DND-41 (cell line): ENCODE measurements at regions not wholly inside any gene's neighbourhood (a gene's known extent, or its start where the extent isn't known, plus 50 kb on each side); places are given as distances from the start of the nearest gene placed in this dataset.

ENCODE experiments used
- ATAC-seq: fragments of 200-7000 bp; cut with Tn5 transposase; 3 replicates; pipeline ENCODE4 v1.9.1; 2021; ENCODE audit warnings: low read depth; ENCODE audit not compliant: insufficient read depth
- DNase-seq: peaks from one replicate; pipeline ENCODE4 v3.0.0-alpha.2; 2020
- H2AFZ ChIP-seq: 2 replicates; pipeline ENCODE4 v1.6.0; 2012; ENCODE audit warnings: low read depth, low read length
- H3K27ac ChIP-seq: 2 replicates; pipeline ENCODE4 v1.5.1; 2012; ENCODE audit warnings: low read length, inconsistent platforms
- H3K27me3 ChIP-seq: fragments of 200-600 bp; sonication (generic); 2 replicates; pipeline ENCODE4 v1.6.0; 2012; ENCODE audit warnings: low read length, mild to moderate bottlenecking, inconsistent platforms; ENCODE audit not compliant: insufficient read depth, poor library complexity
- H3K36me3 ChIP-seq: 2 replicates; pipeline ENCODE4 v1.5.1; 2012; ENCODE audit warnings: low read length, inconsistent platforms; ENCODE audit not compliant: insufficient read depth
- H3K4me1 ChIP-seq: 2 replicates; pipeline ENCODE4 v1.5.1; 2012; ENCODE audit warnings: mild to moderate bottlenecking, low read length; ENCODE audit not compliant: insufficient read depth
- H3K4me2 ChIP-seq: 2 replicates; pipeline ENCODE4 v1.6.0; 2012; ENCODE audit warnings: mild to moderate bottlenecking, moderate library complexity, low read length, inconsistent platforms; ENCODE audit not compliant: insufficient read depth
- H3K4me3 ChIP-seq, 2 experiments: fragments of 200-600 bp in 1 of 2; shearing (Covaris generic) in 1 of 2; 2 replicates each; pipeline ENCODE4 v1.5.1; 2012 to 2016; ENCODE audit warnings: inconsistent platforms in 2 of 2, low read length in 2 of 2, mild to moderate bottlenecking in 2 of 2, low read depth in 1 of 2, moderate library complexity in 1 of 2
- H3K79me2 ChIP-seq: 2 replicates; pipeline ENCODE4 v1.6.0; 2012; ENCODE audit warnings: low read length, inconsistent platforms; ENCODE audit not compliant: insufficient read depth
- H3K9ac ChIP-seq: 2 replicates; pipeline ENCODE4 v1.6.0; 2012; ENCODE audit warnings: low read depth, mild to moderate bottlenecking, inconsistent platforms, low read length, moderate library complexity
- H3K9me3 ChIP-seq: 2 replicates; pipeline ENCODE4 v1.5.1; 2012; ENCODE audit warnings: low read length, moderate library complexity, mild to moderate bottlenecking, inconsistent platforms; ENCODE audit not compliant: insufficient read depth, severe bottlenecking
- H4K20me1 ChIP-seq: 2 replicates; pipeline ENCODE4 v1.6.0; 2012; ENCODE audit warnings: low read length; ENCODE audit not compliant: insufficient read depth
- EZH2 ChIP-seq: IDR thresholded peaks from 3 replicates; pipeline ENCODE4 v1.6.1; 2012; ENCODE audit warnings: borderline replicate concordance, low read depth, mild to moderate bottlenecking, moderate library complexity, low read length, inconsistent platforms; ENCODE audit not compliant: severe bottlenecking
- TF ChIP-seq, protein P1 (sequence below): IDR thresholded peaks from 2 replicates; pipeline ENCODE4 v1.5.1; 2012; ENCODE audit warnings: borderline replicate concordance, low read length, moderate library complexity, mild to moderate bottlenecking; ENCODE audit not compliant: poor library complexity, severe bottlenecking; ENCODE audit errors: extremely low read depth

- H3K4me2 ChIP-seq: no peak overlapping the region
- no peak overlapping the region for H3K27ac ChIP-seq
- H3K4me3 ChIP-seq: no peak overlapping the region
- no peaks in the 10 kb centered on the region for H3K27me3 ChIP-seq
- no peak overlapping the region for H2AFZ ChIP-seq
- TF ChIP-seq, protein P1, sequence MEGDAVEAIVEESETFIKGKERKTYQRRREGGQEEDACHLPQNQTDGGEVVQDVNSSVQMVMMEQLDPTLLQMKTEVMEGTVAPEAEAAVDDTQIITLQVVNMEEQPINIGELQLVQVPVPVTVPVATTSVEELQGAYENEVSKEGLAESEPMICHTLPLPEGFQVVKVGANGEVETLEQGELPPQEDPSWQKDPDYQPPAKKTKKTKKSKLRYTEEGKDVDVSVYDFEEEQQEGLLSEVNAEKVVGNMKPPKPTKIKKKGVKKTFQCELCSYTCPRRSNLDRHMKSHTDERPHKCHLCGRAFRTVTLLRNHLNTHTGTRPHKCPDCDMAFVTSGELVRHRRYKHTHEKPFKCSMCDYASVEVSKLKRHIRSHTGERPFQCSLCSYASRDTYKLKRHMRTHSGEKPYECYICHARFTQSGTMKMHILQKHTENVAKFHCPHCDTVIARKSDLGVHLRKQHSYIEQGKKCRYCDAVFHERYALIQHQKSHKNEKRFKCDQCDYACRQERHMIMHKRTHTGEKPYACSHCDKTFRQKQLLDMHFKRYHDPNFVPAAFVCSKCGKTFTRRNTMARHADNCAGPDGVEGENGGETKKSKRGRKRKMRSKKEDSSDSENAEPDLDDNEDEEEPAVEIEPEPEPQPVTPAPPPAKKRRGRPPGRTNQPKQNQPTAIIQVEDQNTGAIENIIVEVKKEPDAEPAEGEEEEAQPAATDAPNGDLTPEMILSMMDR: no peak
- no peak for TF ChIP-seq EZH2
- H3K79me2 ChIP-seq: no peaks in the 10 kb centered on the region
- H3K36me3 ChIP-seq: no peaks in the 10 kb centered on the region
- H3K9ac ChIP-seq: no peak overlapping the region
- ATAC-seq (no peak), DNase-seq (no peak)
- no peaks in the 10 kb centered on the region for H3K4me1 ChIP-seq
- no peaks in the 10 kb centered on the region for H3K9me3 ChIP-seq
- no peaks in the 10 kb centered on the region for H4K20me1 ChIP-seq
Observed at GRCh38 chr5:125325488-125326149, 579.2 kb upstream of the ZNF608 start.

DNA sequence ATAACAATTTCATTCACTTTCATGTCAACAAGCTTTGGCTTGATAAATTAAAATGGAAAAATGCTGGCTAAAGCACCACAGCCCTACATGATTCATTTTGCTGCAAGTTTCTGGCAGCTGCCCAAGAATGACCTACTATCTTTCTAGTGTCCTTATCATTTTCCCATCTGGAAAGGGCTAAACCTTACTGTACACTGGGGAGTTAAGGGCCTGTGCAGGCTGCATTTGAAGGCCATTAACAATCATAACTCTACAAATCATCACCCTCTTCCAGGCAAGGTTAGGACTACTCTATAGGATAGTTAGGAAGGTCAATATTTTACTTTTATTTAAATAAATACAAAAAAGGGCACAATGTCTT, 579.7 kb upstream of the ZNF608 start:
- no peak for ATAC-seq
- Histone ChIP-seq H3K9me3 (no peaks in the 10 kb centered on the region), H3K9ac (no peak overlapping the region)

GRCh38 chr5:125327676-125328075, 581.2 kb upstream of the ZNF608 start:
- H2AFZ ChIP-seq: no peak overlapping the region
- TF ChIP-seq, protein P1: no peak
- TF ChIP-seq EZH2: no peak
- no peaks in the 10 kb centered on the region for H3K36me3 ChIP-seq
- DNase-seq (no peak), ATAC-seq (no peak)
- no peaks in the 10 kb centered on the region for H3K4me1 ChIP-seq
- no peak overlapping the region for H3K9ac ChIP-seq
- H3K4me3 ChIP-seq: no peak overlapping the region
- H3K79me2 ChIP-seq: no peaks in the 10 kb centered on the region
- H3K27ac ChIP-seq: no peak overlapping the region
- no peaks in the 10 kb centered on the region for H3K9me3 ChIP-seq
- no peak overlapping the region for H3K4me2 ChIP-seq
- H4K20me1 ChIP-seq: no peaks in the 10 kb centered on the region
- no peaks in the 10 kb centered on the region for H3K27me3 ChIP-seq

More for the DNA sequence above, 579.7 kb upstream of the ZNF608 start:
- H3K36me3 ChIP-seq: no peaks in the 10 kb centered on the region
- no peak for DNase-seq
- no peak overlapping the region for H3K4me2 ChIP-seq
- no peak overlapping the region for H3K4me3 ChIP-seq
- no peaks in the 10 kb centered on the region for H4K20me1 ChIP-seq
- H3K4me1 ChIP-seq: no peaks in the 10 kb centered on the region
- no peaks in the 10 kb centered on the region for H3K79me2 ChIP-seq
- H2AFZ ChIP-seq: no peak overlapping the region
- TF ChIP-seq EZH2: no peak
- TF ChIP-seq, protein P1: no peak
- H3K27me3 ChIP-seq: no peaks in the 10 kb centered on the region
- H3K27ac ChIP-seq: no peak overlapping the region
